ENCODE measurements at regions not wholly inside any gene's neighbourhood (a gene's known extent, or its start where the extent isn't known, plus 50 kb on each side); places are given as distances from the start of the nearest gene placed in this dataset.

GRCh38 chr5:17343675-17344074 is 126.2 kb downstream of the BASP1 start:
- no peaks in the 10 kb centered on the region for H3K27me3 ChIP-seq
- TF ChIP-seq POLR2AphosphoS5 (IDR thresholded peaks at IDR 0.05; ENCODE audit: insufficient read depth in 1 of 2, low read depth in 1 of 2), result no peak
- no peak for TF ChIP-seq POLR2A (IDR thresholded peaks at IDR 0.05)
- TF ChIP-seq CTCF (IDR thresholded peaks at IDR 0.05), result no peak

GRCh38 chr5:17346811-17347210 is 129.4 kb downstream of the BASP1 start:
- Histone ChIP-seq H3K4me3 (no peak overlapping the region), H3K4me1 (no peaks in the 10 kb centered on the region), H3K9me3 (no peaks in the 10 kb centered on the region), H3K36me3 (no peaks in the 10 kb centered on the region), H3K27me3 (no peaks in the 10 kb centered on the region), H3K27ac (no peak overlapping the region)
- no peak for DNase-seq (ENCODE audit: extremely low spot score in 2 of 2)
- no peak for TF ChIP-seq CTCF (IDR thresholded peaks at IDR 0.05)
- intact Hi-C loops (cut with DNase I), result no loop called here

More at GRCh38 chr5:17343675-17344074, 126.2 kb downstream of the BASP1 start:
- H3K36me3 ChIP-seq, result no peaks in the 10 kb centered on the region
- no peaks in the 10 kb centered on the region for H3K4me1 ChIP-seq
- no peak for DNase-seq (ENCODE audit: extremely low spot score in 2 of 2)
- no peak overlapping the region for H3K27ac ChIP-seq
- intact Hi-C loops (cut with DNase I), result no loop called here
- no peaks in the 10 kb centered on the region for H3K9me3 ChIP-seq
- H3K4me3 ChIP-seq, result no peak overlapping the region

GRCh38 chr5:17352223-17352622 is 134.8 kb downstream of the BASP1 start:
- Histone ChIP-seq H3K36me3 (no peaks in the 10 kb centered on the region), H3K9me3 (no peaks in the 10 kb centered on the region), H3K27ac (no peak overlapping the region), H3K4me3 (no peak overlapping the region), H3K4me1 (no peaks in the 10 kb centered on the region), H3K27me3 (no peaks in the 10 kb centered on the region)
- TF ChIP-seq POLR2A (IDR thresholded peaks at IDR 0.05) (no peak), CTCF (IDR thresholded peaks at IDR 0.05) (no peak), POLR2AphosphoS5 (IDR thresholded peaks at IDR 0.05; ENCODE audit: insufficient read depth in 1 of 2, low read depth in 1 of 2) (no peak)
- DNase-seq (ENCODE audit: extremely low spot score in 2 of 2), result no peak
- intact Hi-C loops (cut with DNase I), result no loop called here

- no peak overlapping the region for H3K4me3 ChIP-seq
- H3K27me3 ChIP-seq, result no peaks in the 10 kb centered on the region
- H3K36me3 ChIP-seq, result no peaks in the 10 kb centered on the region
- no peak for TF ChIP-seq CTCF (IDR thresholded peaks at IDR 0.05)
- TF ChIP-seq POLR2AphosphoS5 (IDR thresholded peaks at IDR 0.05; ENCODE audit: insufficient read depth in 1 of 2, low read depth in 1 of 2), result no peak
- no peak for TF ChIP-seq POLR2A (IDR thresholded peaks at IDR 0.05)
- intact Hi-C loops (cut with DNase I), result no loop called here
- H3K27ac ChIP-seq, result no peak overlapping the region
- H3K4me1 ChIP-seq, result no peaks in the 10 kb centered on the region
- H3K9me3 ChIP-seq, result no peaks in the 10 kb centered on the region
- DNase-seq (ENCODE audit: extremely low spot score in 2 of 2), result no peak
Measured at GRCh38 chr5:17354265-17354664, 136.8 kb downstream of the BASP1 start.

- Histone ChIP-seq H3K4me1 (no peaks in the 10 kb centered on the region), H3K27ac (no peak overlapping the region), H3K9me3 (no peaks in the 10 kb centered on the region), H3K4me3 (no peak overlapping the region), H3K27me3 (no peaks in the 10 kb centered on the region), H3K36me3 (no peaks in the 10 kb centered on the region)
- TF ChIP-seq CTCF (IDR thresholded peaks at IDR 0.05), result no peak
- no peak for TF ChIP-seq POLR2AphosphoS5 (IDR thresholded peaks at IDR 0.05; ENCODE audit: insufficient read depth in 1 of 2, low read depth in 1 of 2)
- no peak for TF ChIP-seq POLR2A (IDR thresholded peaks at IDR 0.05)
- DNase-seq (ENCODE audit: extremely low spot score in 2 of 2), result no peak
- intact Hi-C loops (cut with DNase I), result no loop called here
Measured at GRCh38 chr5:17355586-17356346, 138.3 kb downstream of the BASP1 start.
